HG03457 (cell line): ENCODE measurements at regions not wholly inside any gene's neighbourhood (a gene's known extent, or its start where the extent isn't known, plus 50 kb on each side); places are given as distances from the start of the nearest gene placed in this dataset.

Experiments used
- ATAC-seq: cut with Tn5 transposase; IDR thresholded peaks from one replicate; pipeline ENCODE4 v1.9.1; 2021; ENCODE audit warnings: moderate number of reproducible peaks; ENCODE audit not compliant: unreplicated experiment

- ATAC-seq: no peak
Observed at GRCh38 chr11:80239217-80239616, 798.4 kb upstream of the TENM4 start.

GRCh38 chr11:80227915-80228314 lies 787.1 kb upstream of the TENM4 start:
- ATAC-seq: no peak

GRCh38 chr11:80214413-80214812 lies 773.6 kb upstream of the TENM4 start:
- no peak for ATAC-seq

GRCh38 chr11:80211673-80212072 lies 770.8 kb upstream of the TENM4 start:
- ATAC-seq: no peak

GRCh38 chr11:80204021-80204420 lies 763.2 kb upstream of the TENM4 start:
- ATAC-seq: no peak

GRCh38 chr11:80196932-80197554 lies 756.2 kb upstream of the TENM4 start:
- ATAC-seq: no peak

- ATAC-seq: no peak
Observed at GRCh38 chr11:80196041-80196440, 755.2 kb upstream of the TENM4 start.

GRCh38 chr11:80194625-80195024 lies 753.8 kb upstream of the TENM4 start:
- no peak for ATAC-seq

GRCh38 chr11:80194016-80194415 lies 753.2 kb upstream of the TENM4 start:
- no peak for ATAC-seq

GRCh38 chr11:80188076-80188627 lies 747.3 kb upstream of the TENM4 start:
- no peak for ATAC-seq

- ATAC-seq: no peak
Observed at GRCh38 chr11:80186692-80187091, 745.9 kb upstream of the TENM4 start.

GRCh38 chr11:80182901-80183300 lies 742.1 kb upstream of the TENM4 start:
- no peak for ATAC-seq

GRCh38 chr11:80173371-80174136 lies 732.7 kb upstream of the TENM4 start:
- no peak for ATAC-seq

GRCh38 chr11:80168796-80169195 lies 728.0 kb upstream of the TENM4 start:
- no peak for ATAC-seq

GRCh38 chr11:80167766-80168165 lies 726.9 kb upstream of the TENM4 start:
- no peak for ATAC-seq

GRCh38 chr11:80165744-80166143 lies 724.9 kb upstream of the TENM4 start:
- ATAC-seq: no peak

- ATAC-seq: no peak
Observed at GRCh38 chr11:80163441-80163840, 722.6 kb upstream of the TENM4 start.

- no peak for ATAC-seq
Observed at GRCh38 chr11:80163011-80163410, 722.2 kb upstream of the TENM4 start.

- no peak for ATAC-seq
Observed at GRCh38 chr11:80162387-80162786, 721.6 kb upstream of the TENM4 start.

- no peak for ATAC-seq
Observed at GRCh38 chr11:80157447-80157846, 716.6 kb upstream of the TENM4 start.

GRCh38 chr11:80156062-80156461 lies 715.2 kb upstream of the TENM4 start:
- ATAC-seq: no peak

GRCh38 chr11:80155412-80156017 lies 714.7 kb upstream of the TENM4 start:
- ATAC-seq: no peak
